IMR-90 (cell line): ENCODE measurements at regions not wholly inside any gene's neighbourhood (a gene's known extent, or its start where the extent isn't known, plus 50 kb on each side); places are given as distances from the start of the nearest gene placed in this dataset.
A peak's percentile ranks its signal among the peaks of the same experiment; 100 is the strongest.

Experiments used
- ATAC-seq: fragments of 200-7000 bp; cut with Tn5 transposase; 2 replicates; pipeline ENCODE4 v1.9.1; 2020; ENCODE audit warnings: low read depth, mild to moderate bottlenecking, moderate library complexity
- BruUV-seq: library from RNA; stranded (reverse); fragments of 400-500 nt; replicated peaks from 2 replicates; lab custom pipeline; 2021; lab: Mats Ljungman, UMichigan
- CTCF ChIA-PET: fragments of 300-600 bp; formaldehyde crosslinking; extraction: SDS; loops from one replicate; lab custom pipeline; 2021; ENCODE audit warnings: antibody characterized with exemption; lab: Yijun Ruan, JAX
- POLR2A ChIA-PET: fragments of 300-600 bp; sonication (Branson Sonifier 250); formaldehyde crosslinking; loops from one replicate; lab custom pipeline; 2022; ENCODE audit warnings: antibody characterized with exemption; ENCODE audit not compliant: unreplicated experiment; lab: Charles Lee
- DNase-seq: peaks from one replicate; pipeline ENCODE4 v3.0.0; 2013
- H2AFZ ChIP-seq: replicated peaks from 2 replicates; pipeline ENCODE3; 2013; ENCODE audit warnings: low read length, mild to moderate bottlenecking; ENCODE audit not compliant: poor library complexity
- H2AK5ac ChIP-seq: 2 replicates; pipeline ENCODE4 v1.6.1; 2013; ENCODE audit warnings: low read depth, low read length, inconsistent platforms
- H2AK9ac ChIP-seq: replicated peaks from 2 replicates; pipeline ENCODE3; 2013; ENCODE audit warnings: mild to moderate bottlenecking, low read depth, low read length, moderate library complexity; ENCODE audit not compliant: poor library complexity
- H2BK120ac ChIP-seq: 2 replicates; pipeline ENCODE4 v1.6.1; 2013; ENCODE audit warnings: low read depth, low read length, inconsistent platforms
- H2BK15ac ChIP-seq: 3 replicates; pipeline ENCODE4 v1.6.1; 2013; ENCODE audit warnings: low read depth, low read length, inconsistent platforms
- H2BK20ac ChIP-seq: 2 replicates; pipeline ENCODE4 v1.6.1; 2013; ENCODE audit warnings: low read depth, mild to moderate bottlenecking, inconsistent platforms, low read length, moderate library complexity
- H2BK5ac ChIP-seq: 2 replicates; pipeline ENCODE4 v1.6.1; 2013; ENCODE audit warnings: mild to moderate bottlenecking, low read depth, low read length, inconsistent platforms; ENCODE audit not compliant: poor library complexity, severe bottlenecking
- H3K14ac ChIP-seq: replicated peaks from 2 replicates; pipeline ENCODE4 v1.6.1; 2013; ENCODE audit warnings: low read depth, low read length, inconsistent platforms
- H3K18ac ChIP-seq: 2 replicates; pipeline ENCODE4 v1.6.1; 2013; ENCODE audit warnings: low read depth, low read length, control low read depth
- H3K23ac ChIP-seq: 2 replicates; pipeline ENCODE4 v1.6.1; 2013; ENCODE audit warnings: low read depth, low read length, inconsistent platforms
- H3K27ac ChIP-seq: 2 replicates; pipeline ENCODE4 v1.5.1; 2013; ENCODE audit warnings: mild to moderate bottlenecking, control low read depth, low read length; ENCODE audit not compliant: insufficient read depth
- H3K27me3 ChIP-seq: 2 replicates; pipeline ENCODE4 v1.6.1; 2013; ENCODE audit warnings: low read length; ENCODE audit not compliant: control insufficient read depth, insufficient read depth
- H3K36me3 ChIP-seq: 2 replicates; pipeline ENCODE4 v1.6.1; 2013; ENCODE audit warnings: low read length, mixed read lengths; ENCODE audit not compliant: control insufficient read depth, insufficient read depth
- H3K4ac ChIP-seq: 2 replicates; pipeline ENCODE4 v1.6.1; 2013; ENCODE audit warnings: low read depth, low read length, inconsistent platforms
- H3K4me1 ChIP-seq: 2 replicates; pipeline ENCODE4 v1.6.1; 2013; ENCODE audit warnings: low read length, mixed read lengths; ENCODE audit not compliant: control insufficient read depth, insufficient read depth
- H3K4me2 ChIP-seq: 2 replicates; pipeline ENCODE4 v1.6.1; 2013; ENCODE audit warnings: low read depth, mild to moderate bottlenecking, control low read depth, low read length, moderate library complexity
- H3K4me3 ChIP-seq: 2 replicates; pipeline ENCODE4 v1.5.1; 2013; ENCODE audit warnings: low read depth, mild to moderate bottlenecking, control low read depth, low read length, moderate library complexity; ENCODE audit not compliant: insufficient read depth
- H3K56ac ChIP-seq: 2 replicates; pipeline ENCODE4 v1.6.1; 2013; ENCODE audit warnings: low read length, inconsistent platforms; ENCODE audit not compliant: insufficient read depth; ENCODE audit errors: extremely low read depth
- H3K79me1 ChIP-seq, 2 experiments: 2 replicates each; pipeline ENCODE4 v1.6.1; 2013; ENCODE audit warnings: low read length in 2 of 2, inconsistent platforms in 1 of 2, low read depth in 1 of 2
- H3K9ac ChIP-seq: 2 replicates; pipeline ENCODE4 v1.6.1; 2013; ENCODE audit warnings: low read depth, low read length, control low read depth
- H3K9me1 ChIP-seq: 2 replicates; pipeline ENCODE4 v1.6.1; 2013; ENCODE audit warnings: low read length, inconsistent platforms; ENCODE audit not compliant: insufficient read depth
- H3K9me3 ChIP-seq: 2 replicates; pipeline ENCODE4 v1.6.1; 2013; ENCODE audit warnings: low read length; ENCODE audit not compliant: control insufficient read depth, insufficient read depth
- H4K20me1 ChIP-seq: 2 replicates; pipeline ENCODE4 v1.6.1; 2013; ENCODE audit warnings: low read length, inconsistent platforms; ENCODE audit not compliant: insufficient read depth
- H4K5ac ChIP-seq: 2 replicates; pipeline ENCODE4 v1.6.1; 2013; ENCODE audit warnings: mild to moderate bottlenecking, low read depth, low read length, control low read depth
- H4K8ac ChIP-seq, 2 experiments: 2 replicates each; pipeline ENCODE4 v1.6.1; 2013; ENCODE audit warnings: low read depth in 2 of 2, low read length in 2 of 2, control low read depth in 1 of 2, inconsistent platforms in 1 of 2
- H4K91ac ChIP-seq: 2 replicates; pipeline ENCODE4 v1.6.1; 2013; ENCODE audit warnings: low read depth, low read length, inconsistent platforms; ENCODE audit not compliant: insufficient read depth
- BHLHE40 ChIP-seq: fragments of 150-350 bp; IDR thresholded peaks from 2 replicates; pipeline ENCODE4 v1.6.1; 2016; ENCODE audit warnings: mild to moderate bottlenecking, low read depth, low read length
- CEBPB ChIP-seq: IDR thresholded peaks from 2 replicates; pipeline ENCODE4 v1.6.1; 2012; ENCODE audit warnings: low read depth, low read length, improper control_type of control experiment
- CHD1 ChIP-seq: IDR thresholded peaks from 2 replicates; pipeline ENCODE4 v1.6.1; 2012; ENCODE audit warnings: low read depth, low read length, improper control_type of control experiment
- CTCF ChIP-seq: conservative IDR thresholded peaks from 2 replicates; pipeline ENCODE4 v1.5.1; 2012; ENCODE audit warnings: mild to moderate bottlenecking, low read depth, low read length, improper control_type of control experiment
- ELK1 ChIP-seq: fragments of 150-350 bp; IDR thresholded peaks from 2 replicates; pipeline ENCODE4 v1.6.1; 2016; ENCODE audit warnings: low read depth, mild to moderate bottlenecking, low read length, moderate library complexity, borderline replicate concordance
- FOS ChIP-seq: fragments of 150-350 bp; IDR thresholded peaks from 2 replicates; pipeline ENCODE4 v1.6.1; 2016; ENCODE audit warnings: low read depth, low read length
- MAFK ChIP-seq: IDR thresholded peaks from 2 replicates; pipeline ENCODE4 v1.6.1; 2012; ENCODE audit warnings: low read depth, low read length, improper control_type of control experiment
- MAZ ChIP-seq: IDR thresholded peaks from 2 replicates; pipeline ENCODE4 v1.6.1; 2012; ENCODE audit warnings: low read depth, mild to moderate bottlenecking, low read length, improper control_type of control experiment, moderate library complexity, borderline replicate concordance
- MXI1 ChIP-seq: IDR thresholded peaks from 2 replicates; pipeline ENCODE4 v1.6.1; 2012; ENCODE audit warnings: low read depth, mild to moderate bottlenecking, low read length, moderate library complexity, borderline replicate concordance
- NFE2L2 ChIP-seq: fragments of 150-350 bp; IDR thresholded peaks from 2 replicates; pipeline ENCODE4 v1.6.1; 2016; ENCODE audit warnings: low read depth, mild to moderate bottlenecking, low read length
- RAD21 ChIP-seq: IDR thresholded peaks from 2 replicates; pipeline ENCODE4 v1.6.1; 2012; ENCODE audit warnings: low read length, improper control_type of control experiment
- RCOR1 ChIP-seq: IDR thresholded peaks from 2 replicates; pipeline ENCODE4 v1.6.1; 2012; ENCODE audit warnings: mild to moderate bottlenecking, low read length, improper control_type of control experiment; ENCODE audit not compliant: insufficient replicate concordance
- SMC3 ChIP-seq: fragments of 150-350 bp; IDR thresholded peaks from 2 replicates; pipeline ENCODE4 v1.6.1; 2016; ENCODE audit warnings: low read depth, mild to moderate bottlenecking, antibody characterized with exemption, low read length, moderate library complexity
- USF2 ChIP-seq: fragments of 150-350 bp; IDR thresholded peaks from 2 replicates; pipeline ENCODE4 v1.6.1; 2017; ENCODE audit warnings: mild to moderate bottlenecking, antibody characterized with exemption, low read length, low read depth
- WGBS, 2 experiments: methylation state at CpG; one replicate each; pipeline versions ENCODE4 v1.1.5 to v1.1.7; 2013; ENCODE audit warnings: missing lambda C conversion rate in 2 of 2; ENCODE audit not compliant: insufficient read length in 1 of 2; ENCODE audit errors: extremely low coverage in 2 of 2; 5-methylcytosine and 5-hydroxymethylcytosine counted together
- dilution Hi-C: fragments of 300-500 bp; cut with HindIII; formaldehyde crosslinking; loops from one replicate; pipeline ENCODE4 v1.14.3; 2018; ENCODE audit warnings: low sequenced_read_pairs; ENCODE audit not compliant: unreplicated experiment
- in situ Hi-C: fragments of 300-500 bp; cut with MboI; formaldehyde crosslinking; loops from 3 replicates; pipeline ENCODE4 v1.14.3; 2019; ENCODE audit warnings: low sequenced_read_pairs, inconsistent platforms, mixed read lengths
- intact Hi-C: fragments of 100-400 bp; cut with micrococcal nuclease; formaldehyde crosslinking; loops from 2 replicates; pipeline ENCODE4 v1.10.0; 2022

- no peak overlapping the region for H4K5ac ChIP-seq
- H2BK120ac ChIP-seq: no peak overlapping the region
- H3K27me3 ChIP-seq: peaks cover 9% of the 10 kb centered on the region
- dilution Hi-C loops (no loop called here), intact Hi-C loops (no loop called here), in situ Hi-C loops (no loop called here)
- H2BK5ac ChIP-seq: no peak overlapping the region
- WGBS, 2 experiments: no CpG with 5 or more reads among the region's 19 CpGs
- H2BK20ac ChIP-seq: no peak overlapping the region
- DNase-seq (peak; percentile 72), ATAC-seq (peak; percentile 74)
- H3K27ac ChIP-seq: no peak overlapping the region
- H3K79me1 ChIP-seq: no peaks in the 10 kb centered on the region
- no peaks in the 10 kb centered on the region for H3K36me3 ChIP-seq
- H3K9me3 ChIP-seq: no peaks in the 10 kb centered on the region
- POLR2A ChIA-PET: interaction anchor here (0.7 kb wide), 1 partner anchor 16 kb away, joined by 3 read pairs; no protein-coding TSS in a partner anchor
- H4K8ac ChIP-seq: no peak overlapping the region
- CTCF ChIA-PET: no interaction called here
- no peaks in the 10 kb centered on the region for H3K4me1 ChIP-seq
- H3K4ac ChIP-seq: no peak overlapping the region
- no peak overlapping the region for H3K23ac ChIP-seq
- H3K9ac ChIP-seq: no peak overlapping the region
- H3K4me3 ChIP-seq: peak overlapping the region; percentile 10; the same call in 1 of the 2 replicates
- no TSS peak for BruUV-seq
- H2AK9ac ChIP-seq: no peak overlapping the region
- no peak overlapping the region for H2AK5ac ChIP-seq
- H3K4me2 ChIP-seq: peak overlapping the region; percentile 47; the same call in 1 of the 2 replicates
- H2BK15ac ChIP-seq: no peak overlapping the region
- no peaks in the 10 kb centered on the region for H4K20me1 ChIP-seq
- H3K14ac ChIP-seq: no peak overlapping the region
- no peak overlapping the region for H3K56ac ChIP-seq
- H3K18ac ChIP-seq: no peak overlapping the region
- no peak overlapping the region for H2AFZ ChIP-seq
- H4K91ac ChIP-seq: no peak overlapping the region
- TF ChIP-seq BHLHE40 (peak; percentile 71; the same call in 1 of the 2 replicates), MXI1 (no peak), FOS (peak; percentile 18; the same call in 1 of the 2 replicates), CHD1 (no peak), CTCF (no peak), CEBPB (no peak), MAFK (no peak), SMC3 (no peak), USF2 (no peak), ELK1 (no peak), NFE2L2 (no peak), RAD21 (no peak), MAZ (no peak), RCOR1 (no peak)
- no peaks in the 10 kb centered on the region for H3K9me1 ChIP-seq
Observed at GRCh38 chr6:28742668-28743270, 181.0 kb downstream of the TRIM27 start.
